GM12873 (cell line): ENCODE measurements at regions not wholly inside any gene's neighbourhood (a gene's known extent, or its start where the extent isn't known, plus 50 kb on each side); places are given as distances from the start of the nearest gene placed in this dataset.

Source experiments
- TF ChIP-seq, protein P1 (sequence below): IDR thresholded peaks from 2 replicates; pipeline ENCODE4 v1.5.1; 2012; ENCODE audit warnings: low read depth, mild to moderate bottlenecking, moderate library complexity, low read length, control low read depth; ENCODE audit not compliant: insufficient read depth; ENCODE audit errors: missing control alignments

DNA sequence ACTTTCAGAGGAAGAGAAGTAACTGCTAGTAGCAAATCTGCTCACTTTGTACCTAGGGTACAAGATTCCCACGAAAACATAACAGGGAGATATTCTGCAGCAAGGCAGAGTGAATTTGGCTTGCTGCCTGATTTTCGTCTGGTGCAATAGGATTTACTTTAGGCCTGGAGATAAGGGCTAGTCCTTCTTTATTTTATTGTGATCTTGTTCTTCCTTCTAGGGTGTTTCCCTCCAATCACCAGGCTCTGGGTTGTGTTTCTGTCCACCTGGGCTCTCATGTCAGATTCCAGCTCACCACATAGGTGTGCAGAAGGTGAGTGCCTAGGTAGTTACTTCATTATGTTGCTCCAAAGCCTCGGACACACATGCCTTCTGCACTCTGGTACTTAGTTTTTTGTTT lies 211.8 kb upstream of the RGMA start:
- TF ChIP-seq, protein P1, sequence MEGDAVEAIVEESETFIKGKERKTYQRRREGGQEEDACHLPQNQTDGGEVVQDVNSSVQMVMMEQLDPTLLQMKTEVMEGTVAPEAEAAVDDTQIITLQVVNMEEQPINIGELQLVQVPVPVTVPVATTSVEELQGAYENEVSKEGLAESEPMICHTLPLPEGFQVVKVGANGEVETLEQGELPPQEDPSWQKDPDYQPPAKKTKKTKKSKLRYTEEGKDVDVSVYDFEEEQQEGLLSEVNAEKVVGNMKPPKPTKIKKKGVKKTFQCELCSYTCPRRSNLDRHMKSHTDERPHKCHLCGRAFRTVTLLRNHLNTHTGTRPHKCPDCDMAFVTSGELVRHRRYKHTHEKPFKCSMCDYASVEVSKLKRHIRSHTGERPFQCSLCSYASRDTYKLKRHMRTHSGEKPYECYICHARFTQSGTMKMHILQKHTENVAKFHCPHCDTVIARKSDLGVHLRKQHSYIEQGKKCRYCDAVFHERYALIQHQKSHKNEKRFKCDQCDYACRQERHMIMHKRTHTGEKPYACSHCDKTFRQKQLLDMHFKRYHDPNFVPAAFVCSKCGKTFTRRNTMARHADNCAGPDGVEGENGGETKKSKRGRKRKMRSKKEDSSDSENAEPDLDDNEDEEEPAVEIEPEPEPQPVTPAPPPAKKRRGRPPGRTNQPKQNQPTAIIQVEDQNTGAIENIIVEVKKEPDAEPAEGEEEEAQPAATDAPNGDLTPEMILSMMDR = no peak

DNA sequence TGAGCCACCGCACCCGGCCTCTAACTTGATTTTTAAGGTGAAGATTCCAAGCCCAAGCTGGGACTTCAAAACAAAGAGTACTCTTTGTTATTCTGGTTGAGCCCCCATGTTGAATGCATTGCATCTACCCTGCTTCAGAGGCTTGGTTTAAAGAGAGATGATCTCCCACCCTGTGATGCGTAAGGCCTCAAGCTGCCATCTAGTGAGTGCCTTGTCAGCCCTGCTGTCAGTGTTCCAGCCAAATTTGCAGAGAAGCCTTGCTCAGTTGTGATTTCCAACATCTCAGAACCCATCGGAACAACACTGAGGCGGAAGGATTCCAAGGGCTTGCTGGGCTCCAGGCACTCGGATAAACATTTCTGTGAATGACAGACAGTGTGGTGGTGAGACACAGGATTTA lies 210.7 kb upstream of the RGMA start:
- TF ChIP-seq, protein P1 = no peak

DNA sequence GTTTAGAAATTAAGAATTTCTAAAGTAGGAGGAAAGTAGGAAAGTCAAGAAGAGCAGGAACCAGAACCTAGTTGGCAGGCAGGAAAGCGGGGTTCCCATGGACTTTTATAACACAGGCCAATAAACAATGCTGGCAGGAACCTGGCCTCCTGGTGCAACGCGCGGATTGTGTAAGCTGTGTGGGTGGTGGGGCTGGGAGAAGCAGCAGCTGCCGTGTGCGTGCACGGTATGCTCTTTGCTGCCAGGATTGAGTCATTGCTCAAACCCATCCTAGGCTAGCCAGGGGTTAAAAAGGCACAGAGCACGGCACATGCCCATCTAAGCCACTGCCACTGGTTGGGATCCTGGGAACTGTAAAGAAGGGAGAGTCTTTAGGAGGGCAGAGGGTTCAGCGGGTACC lies 209.9 kb upstream of the RGMA start:
- TF ChIP-seq, protein P1 = no peak

DNA sequence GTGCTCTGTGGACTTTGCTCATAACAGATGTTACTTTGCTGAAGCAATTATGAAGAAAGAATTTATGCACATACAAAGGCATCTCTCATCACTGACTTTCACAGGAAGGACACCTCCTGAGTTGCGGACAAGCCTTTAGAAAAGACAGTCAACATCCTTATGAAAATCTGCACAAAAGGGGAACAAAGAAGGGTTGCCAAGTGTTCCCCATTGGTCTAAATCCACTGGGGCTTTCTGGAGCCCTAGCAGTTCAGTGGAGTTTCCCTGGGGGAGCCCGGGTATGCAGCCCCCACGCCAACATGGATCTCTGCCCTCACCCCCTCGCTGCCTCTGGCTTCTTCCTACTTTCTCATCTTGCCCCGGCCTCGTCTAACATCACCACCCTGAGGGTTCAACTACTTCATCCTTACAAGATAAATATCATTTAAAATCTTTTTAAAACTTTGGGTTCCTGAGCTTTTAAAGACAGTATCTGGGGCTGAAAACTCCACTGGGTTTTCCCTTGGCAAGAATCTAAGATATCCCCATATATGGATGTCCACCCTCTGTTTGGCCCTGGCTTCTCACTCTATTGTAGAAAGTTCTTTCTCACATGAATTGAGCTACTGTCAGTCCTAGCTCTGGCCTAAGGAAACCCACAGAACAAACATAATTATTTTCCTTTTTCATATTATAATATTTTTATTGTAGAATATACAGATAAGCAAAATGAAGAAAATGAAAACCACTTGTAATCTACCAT lies 207.9 kb upstream of the RGMA start:
- TF ChIP-seq, protein P1 = no peak

DNA sequence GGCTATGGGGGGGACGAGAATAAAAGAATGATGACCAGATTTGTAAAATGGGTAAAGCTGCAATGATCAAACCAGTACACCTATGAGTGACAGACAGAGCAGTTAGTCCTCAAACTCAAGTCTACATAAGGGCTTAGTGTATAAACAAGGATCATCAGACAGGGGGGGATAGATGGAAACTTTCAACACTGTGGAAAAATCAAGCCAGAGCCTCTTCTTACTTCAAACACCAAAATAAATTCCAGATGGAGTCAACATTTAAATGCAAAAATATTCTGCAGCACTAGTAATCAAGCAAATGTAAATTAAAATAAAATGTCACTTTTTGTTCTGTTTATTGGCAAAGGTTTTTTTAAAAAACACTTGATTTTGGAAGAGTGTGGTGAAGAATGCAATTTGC lies 205.9 kb upstream of the RGMA start:
- TF ChIP-seq, protein P1 = no peak

DNA sequence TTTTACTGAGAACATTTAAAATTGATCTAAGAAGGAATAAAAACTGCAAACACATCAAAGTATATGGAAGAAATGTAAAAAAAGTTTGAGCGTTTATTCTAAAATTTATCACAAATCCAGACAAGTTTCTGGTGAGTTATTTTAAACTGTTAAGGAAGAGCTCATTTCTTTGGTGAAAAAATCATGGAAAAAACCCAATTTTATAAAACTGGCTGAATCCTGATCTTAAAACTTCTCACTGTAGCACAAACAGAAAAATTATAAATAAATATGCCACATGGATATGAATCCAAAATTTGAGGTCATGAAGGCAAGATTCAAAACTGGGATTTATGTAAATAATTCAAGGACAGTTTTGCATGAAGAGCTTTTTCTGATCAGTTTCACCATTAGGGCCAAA lies 205.1 kb upstream of the RGMA start:
- TF ChIP-seq, protein P1 = no peak

DNA sequence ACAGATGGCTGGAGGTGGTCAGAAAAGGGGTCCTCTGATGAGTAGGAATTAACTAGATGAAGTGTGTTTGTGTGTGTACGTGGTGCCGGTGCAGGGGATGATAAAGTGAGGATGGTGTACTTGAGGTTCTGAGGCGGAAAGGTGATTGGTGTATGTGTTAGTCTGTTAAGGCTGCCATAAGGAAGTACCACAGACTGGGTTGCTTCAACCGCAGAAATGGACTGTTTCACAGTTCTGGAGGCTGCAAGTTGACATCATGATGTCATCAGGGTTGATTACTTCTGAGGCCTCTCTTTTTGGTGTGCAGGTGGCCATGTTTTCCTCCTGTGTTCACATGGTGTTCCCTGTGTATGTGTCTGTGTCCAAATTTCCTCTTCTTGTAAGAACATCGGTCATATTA lies 202.4 kb upstream of the RGMA start:
- TF ChIP-seq, protein P1 = no peak
